OCI-LY3 (cell line): ENCODE measurements at regions not wholly inside any gene's neighbourhood (a gene's known extent, or its start where the extent isn't known, plus 50 kb on each side); places are given as distances from the start of the nearest gene placed in this dataset.

ENCODE experiments used
- CTCF ChIP-seq: fragments of 200-600, 300-600 bp; sonication (generic); IDR thresholded peaks from 2 replicates; pipeline ENCODE4 v1.5.1; 2014; ENCODE audit warnings: antibody characterized with exemption, low read length, low read depth
- EZH2phosphoT487 ChIP-seq: fragments of 200-600 bp; shearing (Covaris generic); IDR thresholded peaks from 2 replicates; pipeline ENCODE4 v1.6.1; 2018; ENCODE audit warnings: antibody characterized with exemption, mixed run types, low read depth

- no peak for TF ChIP-seq CTCF
- no peak for TF ChIP-seq EZH2phosphoT487
Measured at GRCh38 chr5:159430361-159431012, 100.2 kb upstream of the IL12B start.
